GM12892 (cell line): ENCODE measurements at regions not wholly inside any gene's neighbourhood (a gene's known extent, or its start where the extent isn't known, plus 50 kb on each side); places are given as distances from the start of the nearest gene placed in this dataset.

Experiments used
- POLR2A ChIP-seq: IDR thresholded peaks from 2 replicates; pipeline ENCODE4 v1.6.1; 2011; ENCODE audit warnings: low read depth, low read length, control low read depth
- POLR2AphosphoS5 ChIP-seq: IDR thresholded peaks from 2 replicates; pipeline ENCODE4 v1.6.1; 2011; ENCODE audit warnings: low read depth, low read length, control low read depth

- TF ChIP-seq POLR2A, result no peak
- TF ChIP-seq POLR2AphosphoS5, result no peak
Observed at GRCh38 chr16:50948268-50948930, 202.7 kb downstream of the SALL1 start.
